ENCODE measurements at regions not wholly inside any gene's neighbourhood (a gene's known extent, or its start where the extent isn't known, plus 50 kb on each side); places are given as distances from the start of the nearest gene placed in this dataset.

DNA sequence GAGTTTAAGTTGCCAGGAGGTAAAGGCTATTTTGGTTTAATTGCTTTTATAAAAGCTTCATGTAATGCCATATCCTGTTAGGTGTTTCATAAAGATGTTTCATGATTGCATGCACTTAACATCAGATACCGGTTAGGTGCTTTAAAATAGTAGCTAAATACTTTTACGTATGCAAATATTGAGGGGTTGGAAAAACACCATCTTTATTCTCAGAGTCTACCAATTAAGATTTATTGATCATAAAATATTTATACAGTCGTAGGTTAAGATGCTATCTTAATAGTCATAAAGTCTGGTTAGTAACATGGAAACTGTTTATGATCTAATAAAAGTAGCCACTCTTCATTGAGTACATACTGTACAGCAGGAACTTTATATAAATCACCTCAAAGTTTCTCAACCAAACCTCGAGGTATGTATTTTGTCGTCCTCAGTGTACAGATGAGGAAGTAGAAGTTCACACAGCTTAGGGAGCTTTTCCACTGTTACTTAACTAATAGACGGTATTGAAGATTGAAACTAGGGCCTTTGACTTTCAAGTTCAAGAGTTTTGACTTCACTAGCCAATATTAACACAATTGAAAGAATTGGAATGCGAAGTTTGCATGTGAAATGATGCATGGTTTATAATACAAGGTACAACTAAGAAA lies 897.1 kb downstream of the GATA3 start:
- intact Hi-C loops (cut with DNase I): no loop called here
- no peak for DNase-seq (ENCODE audit: low spot score)

DNA sequence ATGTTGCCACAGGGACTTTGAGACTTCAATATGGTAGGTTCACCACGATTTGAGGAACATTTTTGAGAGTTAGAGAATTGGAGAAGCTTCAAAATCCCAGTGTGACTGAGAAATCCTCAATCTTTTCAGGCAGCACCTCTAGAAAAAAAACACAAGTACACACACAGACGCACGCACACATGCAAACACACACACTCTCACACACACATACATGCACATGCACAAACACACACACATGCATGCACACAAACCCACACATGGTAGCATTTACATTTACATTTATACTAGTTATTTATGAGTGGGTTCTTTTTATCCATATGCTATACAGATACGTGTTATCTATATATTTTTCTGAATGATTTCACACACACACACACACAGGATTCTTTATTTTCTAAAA lies 901.9 kb downstream of the GATA3 start:
- no peak for DNase-seq (ENCODE audit: low spot score)
- intact Hi-C loops (cut with DNase I): no loop called here

DNA sequence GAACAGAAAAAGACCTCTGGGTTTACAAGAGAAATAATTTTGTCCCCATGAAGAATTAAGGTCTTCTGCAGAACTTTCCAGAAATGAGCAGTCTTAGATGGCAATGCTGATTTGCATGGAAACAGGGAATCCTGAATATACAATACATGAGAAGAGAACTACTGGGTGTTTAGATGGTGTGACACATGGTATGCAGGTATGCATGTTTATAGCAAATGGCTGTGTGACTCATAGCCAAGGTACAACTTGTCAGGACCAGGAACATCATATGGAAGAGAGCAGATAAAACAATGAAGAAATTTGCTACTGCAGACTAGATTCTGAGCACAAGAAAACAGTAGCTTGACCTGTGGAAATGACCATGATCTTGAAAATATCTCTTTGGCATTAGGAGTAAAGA lies 907.8 kb downstream of the GATA3 start:
- DNase-seq (ENCODE audit: low spot score): no peak
- intact Hi-C loops (cut with DNase I): no loop called here

DNA sequence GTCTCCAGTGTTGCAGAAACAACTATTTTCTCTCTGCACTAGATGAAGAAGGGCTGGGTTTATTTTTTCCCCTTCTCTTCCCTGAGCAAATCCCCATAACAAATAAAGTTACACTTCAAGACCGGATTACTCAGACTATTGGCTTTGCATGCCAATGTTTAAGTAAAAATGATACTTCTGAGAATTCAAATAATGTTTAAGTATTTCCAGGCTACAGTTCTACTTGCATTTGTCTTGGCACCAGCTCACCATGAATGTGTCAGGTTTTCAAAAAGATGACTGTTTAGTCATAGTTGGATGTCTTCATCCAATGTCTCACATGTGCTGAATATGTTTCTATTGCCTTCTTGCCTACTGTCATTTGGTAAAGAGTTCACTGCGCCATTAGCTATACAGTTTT lies 912.6 kb downstream of the GATA3 start:
- DNase-seq (ENCODE audit: low spot score): no peak
- intact Hi-C loops (cut with DNase I): no loop called here

DNA sequence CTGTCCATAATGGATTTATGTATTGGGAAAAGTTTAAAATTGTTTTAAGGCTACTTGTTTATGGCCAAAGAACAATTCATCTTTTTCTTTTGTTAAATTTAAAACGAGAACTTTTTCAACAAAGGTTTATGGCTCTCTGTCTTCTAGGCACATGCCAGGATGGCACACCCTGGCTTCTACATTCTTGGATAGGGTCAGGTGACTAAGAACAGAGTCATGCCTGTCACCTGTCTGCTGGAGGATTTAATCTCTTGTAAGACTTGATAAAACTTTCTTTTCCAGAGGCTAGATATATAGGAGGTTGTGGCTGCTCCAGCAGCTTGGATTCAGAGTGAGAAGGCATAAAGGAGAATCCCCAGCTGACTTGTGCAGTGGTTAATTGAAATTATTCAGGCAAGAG lies 915.4 kb downstream of the GATA3 start:
- intact Hi-C loops (cut with DNase I): no loop called here

DNA sequence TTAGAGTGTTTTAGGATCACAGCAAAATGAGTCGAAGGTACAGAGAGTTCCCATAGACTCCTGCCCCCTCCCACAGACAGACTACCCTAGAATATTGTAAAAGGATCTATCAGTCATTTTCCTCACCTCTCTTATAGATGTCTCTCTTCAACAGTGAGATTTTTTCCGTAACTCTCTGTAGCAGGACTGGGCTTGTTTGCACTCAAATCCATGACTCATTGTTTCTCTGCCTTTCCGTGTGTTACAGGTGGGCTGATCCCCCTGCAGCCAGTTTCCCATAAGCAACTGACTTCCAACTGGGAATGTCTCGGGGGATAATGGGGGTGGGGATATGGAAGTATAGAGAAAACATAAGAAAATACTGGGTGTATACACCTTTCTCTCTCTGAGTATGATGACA lies 921.0 kb downstream of the GATA3 start:
- intact Hi-C loops (cut with DNase I): no loop called here
- no peak for DNase-seq (ENCODE audit: low spot score)

More for the DNA sequence above, 915.4 kb downstream of the GATA3 start:
- no peak for DNase-seq (ENCODE audit: low spot score)

DNA sequence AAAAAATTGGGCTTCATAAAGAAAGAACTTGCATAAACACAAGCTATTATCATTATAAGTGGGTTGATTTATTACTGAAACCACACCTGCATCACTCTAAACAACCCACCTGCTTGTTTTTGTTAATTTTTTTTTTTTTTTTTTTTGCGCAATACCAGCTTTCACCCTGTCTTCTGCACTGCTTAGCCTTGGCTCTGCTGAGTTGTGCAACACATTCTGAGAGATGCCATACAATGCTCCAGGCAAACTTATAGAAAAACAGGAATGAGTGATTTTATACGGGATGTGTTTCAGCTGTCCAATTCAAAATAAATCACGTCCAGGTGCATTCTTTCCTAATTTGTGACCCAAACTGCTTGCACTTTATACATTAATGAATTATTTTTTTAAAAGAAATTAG lies 923.6 kb downstream of the GATA3 start:
- intact Hi-C loops (cut with DNase I): no loop called here

DNA sequence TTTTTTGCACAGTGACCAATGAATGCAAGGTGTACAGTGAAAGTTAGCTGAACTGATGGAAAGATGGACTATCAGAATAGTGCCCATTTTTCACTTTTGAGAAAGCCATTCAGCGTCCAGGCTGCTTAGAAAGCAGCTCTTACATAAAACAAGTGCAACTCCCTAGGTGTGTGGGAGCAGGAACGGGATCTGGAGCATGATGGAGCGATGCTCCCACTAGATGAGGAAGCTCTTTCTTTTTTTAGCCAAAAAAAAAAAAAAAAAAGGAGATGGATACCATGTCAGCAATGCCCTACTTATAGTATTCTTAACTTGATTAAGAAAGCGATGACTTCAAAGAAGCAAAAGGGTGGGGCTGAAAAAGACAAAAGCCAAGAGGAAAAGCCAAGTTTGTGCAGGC lies 925.5 kb downstream of the GATA3 start:
- intact Hi-C loops (cut with DNase I): no loop called here
- DNase-seq (ENCODE audit: low spot score): no peak

More for the DNA sequence above, 923.6 kb downstream of the GATA3 start:
- no peak for DNase-seq (ENCODE audit: low spot score)

DNA sequence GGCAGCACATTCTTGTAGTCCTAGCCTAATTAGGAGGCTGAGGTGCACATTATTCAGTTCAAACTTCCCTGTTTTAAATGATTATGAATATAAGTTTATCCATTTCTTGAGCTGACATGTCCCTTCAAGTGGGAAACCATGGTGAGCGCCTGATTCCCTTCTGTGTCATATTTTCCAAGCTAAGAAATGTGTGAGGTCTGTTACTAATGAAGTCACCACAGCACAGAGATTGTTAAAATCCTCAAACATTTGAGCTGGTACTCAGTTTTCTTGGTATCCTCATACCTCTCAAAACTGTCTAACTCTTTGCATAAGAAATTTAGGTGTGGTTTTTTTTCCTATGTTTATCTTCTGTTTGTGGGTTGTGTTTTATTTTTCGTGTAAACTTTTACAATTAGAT lies 926.8 kb downstream of the GATA3 start:
- DNase-seq (ENCODE audit: low spot score): no peak
- intact Hi-C loops (cut with DNase I): no loop called here

DNA sequence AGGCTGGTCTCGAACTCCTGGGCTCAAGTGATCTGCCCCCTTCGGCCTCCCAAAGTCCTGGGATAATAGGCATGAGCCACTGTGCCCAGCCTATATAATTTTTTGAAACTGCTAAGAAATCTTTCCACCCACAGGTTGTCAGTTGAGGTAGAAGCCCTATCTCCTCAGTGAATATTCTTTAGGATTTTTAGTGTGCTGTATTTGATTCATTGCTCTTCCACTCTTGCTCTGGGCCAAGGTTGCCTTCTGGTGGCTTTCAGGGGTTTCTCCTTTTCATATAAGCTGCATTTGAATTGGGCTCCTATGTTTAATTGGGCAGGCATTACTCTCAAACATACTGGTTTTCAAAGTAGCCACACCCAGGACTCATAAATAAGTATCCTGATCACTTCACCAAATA lies 931.2 kb downstream of the GATA3 start:
- no peak for DNase-seq (ENCODE audit: low spot score)

DNA sequence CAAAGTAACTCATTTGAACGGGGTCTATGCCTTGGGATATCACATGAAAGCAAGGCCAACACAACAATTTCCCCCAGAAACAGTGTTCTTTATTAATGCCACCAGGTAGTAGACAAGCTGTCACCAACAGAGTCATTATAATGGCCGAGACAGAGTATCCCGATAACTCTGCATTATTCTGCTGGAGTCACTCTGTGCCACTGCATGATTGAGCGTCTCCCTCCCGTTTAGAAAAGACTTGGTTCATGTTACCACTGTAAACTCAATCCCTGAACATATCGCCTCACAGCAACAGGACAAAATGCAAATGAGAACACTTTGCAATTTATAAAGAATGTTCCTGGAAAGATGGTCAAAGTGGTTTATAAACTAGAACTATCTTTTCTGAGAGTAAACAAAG lies 932.5 kb downstream of the GATA3 start:
- no peak for DNase-seq (ENCODE audit: low spot score)
- intact Hi-C loops (cut with DNase I): no loop called here

More for the DNA sequence above, 931.2 kb downstream of the GATA3 start:
- intact Hi-C loops (cut with DNase I): no loop called here

DNA sequence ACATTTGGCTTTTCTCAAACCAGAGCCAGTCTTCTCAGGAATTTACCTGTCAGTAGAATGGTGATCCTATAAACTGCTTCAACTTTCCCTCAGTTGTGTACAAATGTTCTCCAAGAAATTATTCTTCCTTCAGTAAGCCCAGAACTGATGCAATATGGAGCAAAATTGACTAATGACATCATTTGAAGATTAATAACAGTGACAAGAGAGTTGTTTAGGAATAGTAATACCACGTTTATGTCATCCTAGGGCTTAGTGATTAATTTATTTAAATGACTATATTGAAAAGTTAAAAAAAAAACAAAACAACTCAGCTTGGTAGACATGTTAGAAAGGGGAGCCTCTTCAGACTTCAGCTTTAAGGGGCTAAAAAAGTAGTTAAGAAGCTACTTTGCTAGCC lies 933.2 kb downstream of the GATA3 start:
- intact Hi-C loops (cut with DNase I): no loop called here

DNA sequence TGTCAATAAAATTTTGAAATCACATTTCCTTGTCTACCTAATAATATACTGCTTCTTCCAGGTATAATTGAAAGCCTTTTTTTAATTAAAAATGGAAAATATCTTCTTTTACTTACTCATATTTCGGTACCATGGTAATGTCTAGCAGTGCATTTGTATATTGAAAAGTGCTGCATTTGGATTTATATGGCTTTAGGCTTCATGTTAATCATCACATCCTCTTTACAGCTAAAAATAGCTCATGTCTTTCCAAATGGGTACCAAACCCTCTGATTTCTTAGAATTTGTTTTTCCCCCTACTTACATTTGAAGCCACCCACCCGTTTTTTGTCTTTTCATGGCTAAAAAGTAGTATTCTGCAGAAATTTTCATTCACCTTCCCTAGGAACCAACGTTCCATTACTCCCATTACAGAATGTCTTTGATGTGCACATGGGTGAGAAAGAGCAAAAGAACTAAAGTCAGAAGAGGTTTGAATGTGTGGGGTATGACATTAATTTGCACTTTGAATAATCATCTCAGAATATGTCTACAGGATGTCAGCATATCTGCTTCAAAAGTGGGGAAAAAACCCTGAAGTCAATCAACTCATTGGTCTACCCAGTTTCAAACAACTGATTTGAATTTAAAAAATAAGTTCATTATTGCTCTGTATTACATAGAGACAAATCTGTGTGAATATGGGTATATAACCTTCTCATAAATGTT lies 935.9 kb downstream of the GATA3 start:
- intact Hi-C loops (cut with DNase I): no loop called here
- DNase-seq (ENCODE audit: low spot score): no peak

More for the DNA sequence above, 933.2 kb downstream of the GATA3 start:
- no peak for DNase-seq (ENCODE audit: low spot score)

DNA sequence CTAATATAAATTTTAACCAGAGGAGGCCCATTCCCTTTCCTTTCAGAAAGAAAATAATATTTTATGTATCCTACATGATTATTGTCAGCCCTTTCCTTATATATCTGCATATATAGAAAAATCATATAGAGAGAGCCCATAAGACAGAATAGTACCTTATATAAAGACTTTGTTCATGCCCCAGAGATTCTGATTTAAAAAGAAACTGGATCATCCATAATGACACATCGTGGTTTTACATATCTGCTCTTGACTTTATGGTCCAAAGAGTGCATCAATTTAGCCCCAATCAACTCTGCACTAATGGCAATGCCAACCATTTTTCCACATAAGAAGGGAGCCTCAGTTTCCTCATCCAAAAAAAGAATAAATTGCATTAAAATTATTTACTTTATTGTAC lies 937.5 kb downstream of the GATA3 start:
- intact Hi-C loops (cut with DNase I): no loop called here
- DNase-seq (ENCODE audit: low spot score): no peak

DNA sequence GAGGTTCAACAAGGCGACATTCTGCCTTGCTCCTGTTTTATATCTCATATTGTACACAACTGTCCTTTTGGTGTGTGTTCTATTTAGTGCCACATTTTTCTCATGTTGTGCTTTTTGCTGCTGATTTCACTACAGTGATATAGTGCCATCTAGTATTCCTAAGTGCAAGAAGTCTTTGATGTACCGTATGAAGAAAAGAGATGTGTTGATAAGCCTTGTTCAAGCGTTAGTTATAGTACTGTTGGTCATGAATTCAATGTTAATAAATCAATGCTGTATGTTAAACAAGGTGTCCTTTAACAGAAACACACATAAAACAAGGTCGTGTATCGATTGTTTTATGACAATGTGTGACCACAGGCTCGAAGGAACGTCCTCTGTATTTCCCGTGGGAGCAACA lies 939.4 kb downstream of the GATA3 start:
- no peak for DNase-seq (ENCODE audit: low spot score)
- intact Hi-C loops (cut with DNase I): no loop called here

DNA sequence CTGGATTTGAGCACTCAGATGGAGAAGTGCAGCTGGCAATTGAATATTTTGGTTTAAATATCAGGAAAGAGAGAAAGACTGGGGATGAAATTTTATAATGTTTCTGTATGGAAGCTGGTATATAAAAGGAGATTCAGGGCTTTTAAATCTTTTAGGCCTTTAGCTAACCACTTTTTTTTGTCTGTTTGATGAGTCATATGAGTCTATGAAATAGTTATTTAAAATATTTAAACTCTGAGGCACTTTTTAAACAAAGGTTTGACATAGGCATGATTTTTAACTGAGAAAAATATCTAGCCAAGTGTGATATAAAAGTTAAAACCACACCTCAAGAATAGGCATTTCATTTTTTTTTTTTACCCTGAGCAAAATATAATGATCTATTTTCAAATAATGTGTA lies 944.3 kb downstream of the GATA3 start:
- no peak for DNase-seq (ENCODE audit: low spot score)
- intact Hi-C loops (cut with DNase I): no loop called here

DNA sequence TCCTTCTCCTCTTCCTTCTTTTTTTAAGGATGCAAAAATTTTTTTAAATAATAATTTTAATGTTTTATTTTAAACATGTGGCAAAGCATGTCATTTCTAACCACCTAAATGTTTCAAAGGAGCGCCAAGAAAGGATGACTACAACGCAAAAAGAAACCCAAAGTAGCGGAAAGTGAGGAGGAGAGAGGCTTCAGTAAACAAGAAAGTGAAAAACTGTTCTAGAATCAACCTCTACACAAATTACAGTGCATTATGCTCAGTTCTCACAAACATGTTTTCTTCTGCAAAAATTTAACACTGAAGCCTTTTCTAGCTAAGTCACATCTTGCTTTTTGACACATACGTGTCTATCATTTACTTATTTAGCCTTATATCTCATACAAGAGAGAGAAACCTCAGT lies 948.6 kb downstream of the GATA3 start:
- no peak for DNase-seq (ENCODE audit: low spot score)
- intact Hi-C loops (cut with DNase I): no loop called here

DNA sequence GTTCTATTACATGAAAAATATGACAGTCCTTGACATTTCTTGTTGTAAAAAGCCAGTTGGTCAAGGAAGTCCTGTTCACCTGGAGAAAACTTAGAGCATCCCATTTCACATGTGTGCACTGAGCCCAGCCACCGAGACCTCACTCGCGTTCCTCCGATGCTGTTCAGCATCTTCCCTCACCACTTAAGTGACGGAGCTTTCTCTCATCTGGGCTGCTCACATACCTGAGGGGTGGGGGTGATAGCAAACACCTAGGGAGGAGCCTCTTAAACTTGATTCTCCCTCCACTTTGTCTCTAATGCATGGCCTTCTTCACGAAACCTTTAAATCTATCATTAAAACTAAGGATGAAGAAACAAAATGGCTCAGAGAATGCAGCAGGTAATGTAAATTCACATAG lies 950.2 kb downstream of the GATA3 start:
- intact Hi-C loops (cut with DNase I): no loop called here
- no peak for DNase-seq (ENCODE audit: low spot score)

DNA sequence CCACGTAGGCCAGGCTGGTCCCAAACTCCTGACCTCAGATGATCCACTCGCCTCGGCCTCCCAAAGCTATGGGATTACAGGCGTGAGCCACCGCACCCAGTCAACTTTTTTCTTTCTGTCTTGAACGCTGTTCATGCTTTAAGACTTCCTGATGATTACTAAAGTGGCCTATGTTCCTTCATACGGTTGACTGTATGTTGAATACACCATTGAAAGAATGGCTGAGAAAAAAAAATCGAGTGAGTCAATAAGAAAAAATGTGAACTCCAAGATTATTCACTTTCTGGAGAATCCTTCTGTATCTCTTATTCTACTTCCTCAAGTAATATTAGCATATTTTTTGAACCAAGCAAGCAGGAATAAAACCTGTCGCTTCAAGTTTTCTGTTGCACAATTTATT lies 955.0 kb downstream of the GATA3 start:
- DNase-seq (ENCODE audit: low spot score): no peak
- intact Hi-C loops (cut with DNase I): no loop called here

DNA sequence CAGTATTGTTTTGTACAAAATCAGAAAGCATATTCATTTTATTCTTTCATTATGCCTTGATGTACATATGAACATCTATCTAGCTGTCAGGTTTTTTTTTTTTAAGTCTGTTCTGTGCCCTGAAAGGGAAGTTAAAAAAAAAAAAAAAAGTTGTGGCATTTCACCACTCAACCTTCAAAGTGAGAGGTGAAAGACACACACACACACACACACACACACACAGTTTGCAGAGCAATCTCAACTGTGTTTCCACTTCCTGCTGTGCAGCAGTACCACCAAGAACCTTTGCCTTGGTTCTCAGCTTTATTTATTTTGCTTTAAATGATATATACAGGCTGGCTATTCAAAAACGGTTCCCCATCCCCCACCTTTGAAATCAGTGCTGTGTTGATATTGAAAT lies 955.6 kb downstream of the GATA3 start:
- no peak for DNase-seq (ENCODE audit: low spot score)
- intact Hi-C loops (cut with DNase I): no loop called here

DNA sequence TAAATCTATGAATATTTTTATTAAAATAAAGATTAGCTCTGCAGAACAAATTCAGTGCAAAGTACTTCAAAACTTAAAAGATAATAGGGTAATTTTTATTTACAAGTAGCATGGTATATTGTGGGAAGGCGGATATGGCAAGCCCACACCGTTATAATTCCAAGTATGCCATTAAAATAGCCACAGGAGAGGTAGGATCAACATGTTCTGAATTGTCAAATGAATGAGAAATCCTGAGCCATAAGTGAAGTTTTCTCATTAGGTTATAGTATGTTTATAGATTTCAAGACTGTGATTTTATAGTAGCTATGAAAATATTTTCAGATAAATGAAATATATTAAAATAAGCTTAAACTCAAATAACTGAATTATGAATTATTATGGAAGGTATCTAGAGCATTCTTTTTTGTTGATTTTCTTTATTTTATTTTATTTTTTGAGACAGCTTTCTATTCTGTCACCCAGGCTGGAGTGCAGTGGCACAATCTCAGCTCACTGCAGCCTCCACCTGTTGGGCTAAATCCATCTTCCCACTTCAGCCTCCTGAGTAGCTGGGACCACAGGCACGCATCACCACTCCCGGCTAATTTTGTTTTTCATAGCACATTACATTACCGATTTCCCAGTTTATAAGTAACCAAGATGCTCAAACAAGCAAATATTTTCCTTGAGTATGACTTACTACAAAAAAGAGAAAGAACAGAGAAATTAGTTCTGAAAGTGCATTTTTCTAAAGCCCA lies 956.6 kb downstream of the GATA3 start:
- intact Hi-C loops (cut with DNase I): no loop called here
- DNase-seq (ENCODE audit: low spot score): no peak

Measured in cardiac septum (tissue), 1 donor.